ENCODE measurements at regions not wholly inside any gene's neighbourhood (a gene's known extent, or its start where the extent isn't known, plus 50 kb on each side); places are given as distances from the start of the nearest gene placed in this dataset.

DNA sequence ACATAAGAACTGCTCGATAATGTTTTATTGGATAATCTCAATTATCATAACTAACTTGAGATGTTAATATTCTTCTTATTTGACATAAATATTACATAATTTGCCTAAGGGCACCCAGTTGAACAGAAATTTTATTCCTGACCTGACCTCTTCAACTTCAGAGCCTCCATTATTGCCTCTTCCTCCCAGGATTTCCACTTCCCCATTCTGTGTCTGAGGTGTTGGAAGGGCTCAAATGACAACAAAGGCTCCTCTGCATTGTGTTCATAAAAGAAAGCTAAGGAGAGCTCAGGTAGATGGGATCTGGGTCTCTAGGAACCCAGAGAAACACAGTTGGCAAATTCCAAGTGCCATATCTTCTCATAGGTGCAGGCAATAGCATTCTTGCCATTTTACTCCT is 61.2 kb upstream of the ARHGAP20 start:
- no peak for DNase-seq

DNA sequence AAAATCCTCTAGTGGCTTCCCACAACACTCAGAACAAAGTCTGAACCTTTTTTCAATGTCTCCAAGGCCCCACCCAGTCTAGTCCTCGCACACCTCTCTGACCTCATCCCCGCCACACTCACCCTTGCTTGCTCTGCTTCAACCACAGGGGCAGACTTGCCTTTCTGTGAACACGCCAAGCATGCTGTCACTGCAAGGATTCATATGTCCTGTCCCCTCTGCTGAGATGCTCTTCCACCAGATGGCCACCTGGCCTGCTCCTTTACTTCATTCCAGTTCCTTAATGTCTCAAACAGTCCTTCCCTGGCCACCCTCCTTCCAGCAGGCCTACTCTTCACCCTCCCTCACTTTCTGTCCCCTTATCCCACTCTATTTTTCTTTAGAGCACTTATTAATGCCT is 60.6 kb upstream of the ARHGAP20 start:
- no peak for DNase-seq

- DNase-seq, result no peak
Measured at GRCh38 chr11:110766316-110766715, 54.1 kb upstream of the ARHGAP20 start.

GRCh38 chr11:110764485-110764884 is 52.2 kb upstream of the ARHGAP20 start:
- DNase-seq, result no peak

GRCh38 chr11:110763249-110764011 is 51.2 kb upstream of the ARHGAP20 start:
- DNase-seq, result no peak

DNA sequence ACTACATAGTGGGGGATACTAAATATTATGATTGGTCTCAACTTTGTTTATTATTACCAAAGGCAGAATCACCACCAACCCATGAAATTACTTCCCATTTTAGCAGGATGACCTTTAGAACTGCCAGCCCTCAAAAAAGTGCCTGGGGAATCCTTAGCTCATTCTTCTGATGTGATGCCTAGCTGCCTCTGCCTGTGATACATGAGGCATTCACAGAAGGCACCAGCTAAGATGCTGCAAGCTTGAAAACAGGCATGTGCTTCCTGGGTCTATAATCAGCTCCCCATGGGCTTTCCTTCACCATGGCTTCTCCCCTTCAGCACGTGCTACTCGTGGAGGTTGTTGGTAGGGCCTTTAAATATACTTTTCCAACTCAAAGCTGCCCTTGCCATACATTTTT is 50.4 kb upstream of the ARHGAP20 start:
- DNase-seq, result no peak
